A549 (cell line): ENCODE measurements at regions not wholly inside any gene's neighbourhood (a gene's known extent, or its start where the extent isn't known, plus 50 kb on each side); places are given as distances from the start of the nearest gene placed in this dataset.

Source experiments
- ATAC-seq, 2 experiments: fragments of 200-7000 bp in 1 of 2; fragments of >200 bp in 1 of 2; cut with Nextera tagmentation in 1 of 2; cut with Tn5 transposase in 1 of 2; 3 replicates each; pipeline versions ENCODE4 v1.8.0 to v1.9.1; 2018 to 2020; ENCODE audit warnings: mild to moderate bottlenecking in 1 of 2, moderate library complexity in 1 of 2
- CTCF ChIA-PET: fragments of 300-600 bp; sonication (Branson Sonifier 250); formaldehyde crosslinking; extraction: SDS; loops from one replicate; lab custom pipeline; 2021; ENCODE audit warnings: antibody characterized with exemption, inconsistent platforms; lab: Yijun Ruan, JAX
- POLR2A ChIA-PET: fragments of 350-600 bp; formaldehyde crosslinking; extraction: SDS; loops from one replicate; lab custom pipeline; 2021; ENCODE audit warnings: antibody characterized with exemption, inconsistent platforms; lab: Yijun Ruan, JAX
- DNase-seq, 2 experiments: peaks; one replicate each; pipeline versions ENCODE4 v3.0.0 to v3.0.0-alpha.2; 2011 to 2016; ENCODE audit warnings: low read depth in 1 of 2, low spot score in 1 of 2
- FAIRE-seq: peaks from 2 replicates; lab custom pipeline; 2011; peaks lifted over from hg19 to GRCh38; lab: Jason Lieb, UNC
- H3K27ac ChIP-seq, 2 experiments: fragments of >200 bp; sonication (Bioruptor Twin); formaldehyde crosslinking; 3 replicates each; pipeline ENCODE4 v1.5.1; 2016 to 2017
- H3K4me1 ChIP-seq: fragments of >200 bp; sonication (Bioruptor Twin); formaldehyde crosslinking; 3 replicates; pipeline ENCODE4 v1.6.1; 2016
- H3K4me2 ChIP-seq: fragments of >200 bp; sonication (Bioruptor Twin); formaldehyde crosslinking; 3 replicates; pipeline ENCODE4 v1.6.1; 2016
- H3K4me3 ChIP-seq: fragments of >200 bp; sonication (Bioruptor Twin); formaldehyde crosslinking; 3 replicates; pipeline ENCODE4 v1.5.1; 2016
- H3K9me3 ChIP-seq: fragments of >200 bp; sonication (Bioruptor Twin); formaldehyde crosslinking; 3 replicates; pipeline ENCODE4 v1.6.1; 2016
- ATOH8 ChIP-seq: fragments of 250-450 bp; sonication (Bioruptor Pico); IDR thresholded peaks from 2 replicates; pipeline ENCODE4 v1.5.0; 2020; ENCODE audit warnings: low read depth, mild to moderate bottlenecking, moderate library complexity
- CTCF ChIP-seq: fragments of >200 bp; sonication (Bioruptor Twin); formaldehyde crosslinking; IDR thresholded peaks from 3 replicates; pipeline ENCODE4 v1.5.1; 2016
- EHF ChIP-seq: fragments of 250-450 bp; sonication (Bioruptor Pico); IDR thresholded peaks from 2 replicates; pipeline ENCODE4 v1.5.0; 2020; ENCODE audit warnings: mild to moderate bottlenecking
- EHMT2 ChIP-seq: fragments of 200-600 bp; sonication (generic); IDR thresholded peaks from 2 replicates; pipeline ENCODE4 v1.6.1; 2016; ENCODE audit warnings: antibody characterized with exemption, low read depth, mild to moderate bottlenecking, moderate library complexity
- ELK1 ChIP-seq: fragments of 150-350 bp; IDR thresholded peaks from 2 replicates; pipeline ENCODE4 v1.6.1; 2014; ENCODE audit warnings: low read depth, mild to moderate bottlenecking, low read length
- ESRRA ChIP-seq: fragments of 150-350 bp; IDR thresholded peaks from 2 replicates; pipeline ENCODE4 v1.6.1; 2014; ENCODE audit warnings: mild to moderate bottlenecking, low read length, borderline replicate concordance
- FOSB ChIP-seq: fragments of 250-450 bp; sonication (Bioruptor Pico); IDR thresholded peaks from 2 replicates; pipeline ENCODE4 v1.5.0; 2020; ENCODE audit warnings: mild to moderate bottlenecking, moderate library complexity
- FOSL2 ChIP-seq, 2 experiments: fragments of 450-650 bp in 1 of 2; fragments of >200 bp in 1 of 2; sonication (Bioruptor Twin) in 1 of 2; formaldehyde crosslinking; IDR thresholded peaks; 2 replicates each; pipeline versions ENCODE4 v1.5.0 to v1.6.1; 2016 to 2020; ENCODE audit warnings: mild to moderate bottlenecking in 1 of 2, moderate library complexity in 1 of 2
- GATA3 ChIP-seq: IDR thresholded peaks from 2 replicates; pipeline ENCODE4 v1.6.1; 2012; ENCODE audit warnings: borderline replicate concordance
- HDAC2 ChIP-seq: fragments of 200-600 bp; sonication (generic); IDR thresholded peaks from 2 replicates; pipeline ENCODE4 v1.6.1; 2016
- HOXA7 ChIP-seq: fragments of 250-450 bp; sonication (Bioruptor Pico); IDR thresholded peaks from 2 replicates; pipeline ENCODE4 v1.5.0; 2020; ENCODE audit warnings: mild to moderate bottlenecking, moderate library complexity
- JUN ChIP-seq, 2 experiments: fragments of >200 bp; sonication (Bioruptor Twin); formaldehyde crosslinking; IDR thresholded peaks; 2 replicates in 1 of 2; 3 replicates in 1 of 2; pipeline ENCODE4 v1.6.1; 2016 to 2017
- JUNB ChIP-seq: fragments of >200 bp; sonication (Bioruptor Twin); formaldehyde crosslinking; IDR thresholded peaks from 2 replicates; pipeline ENCODE4 v1.6.1; 2016
- KDM5A ChIP-seq: fragments of 200-600 bp; sonication (generic); IDR thresholded peaks from 2 replicates; pipeline ENCODE4 v1.6.1; 2016; ENCODE audit warnings: antibody characterized with exemption, mild to moderate bottlenecking
- MAFK ChIP-seq: fragments of 450-650 bp; IDR thresholded peaks from 2 replicates; pipeline ENCODE4 v1.6.1; 2014; ENCODE audit not compliant: partially characterized antibody
- NPAS2 ChIP-seq: fragments of 250-450 bp; sonication (Bioruptor Pico); IDR thresholded peaks from 2 replicates; pipeline ENCODE4 v1.8.0; 2022; ENCODE audit warnings: mild to moderate bottlenecking, moderate library complexity, borderline replicate concordance
- PHF8 ChIP-seq: fragments of 200-600 bp; sonication (generic); IDR thresholded peaks from 2 replicates; pipeline ENCODE4 v1.6.1; 2016; ENCODE audit warnings: low read depth, mild to moderate bottlenecking, antibody characterized with exemption, moderate library complexity, borderline replicate concordance
- POLR2A ChIP-seq: IDR thresholded peaks from 2 replicates; pipeline ENCODE4 v1.6.1; 2012; ENCODE audit warnings: mild to moderate bottlenecking, low read length
- SMC3 ChIP-seq: fragments of >200 bp; sonication (Bioruptor Twin); formaldehyde crosslinking; IDR thresholded peaks from 3 replicates; pipeline ENCODE4 v1.6.1; 2018; ENCODE audit warnings: inconsistent platforms
- SREBF2 ChIP-seq: fragments of 450-650 bp; IDR thresholded peaks from 2 replicates; pipeline ENCODE4 v1.6.1; 2014; ENCODE audit warnings: mild to moderate bottlenecking, moderate library complexity
- USF2 ChIP-seq: fragments of 450-650 bp; IDR thresholded peaks from 2 replicates; pipeline ENCODE4 v1.6.1; 2014; ENCODE audit warnings: antibody characterized with exemption
- WGBS: methylation state at CpG from one replicate; pipeline ENCODE4 v1.1.6; 2017; ENCODE audit errors: missing lambda C conversion rate; 5-methylcytosine and 5-hydroxymethylcytosine counted together

- POLR2A ChIA-PET, result no interaction called here
- Histone ChIP-seq H3K9me3 (no peaks in the 10 kb centered on the region), H3K4me1 (peaks cover 21% of the 10 kb centered on the region), H3K27ac (no peak overlapping the region; a peak in 2 of 6 replicates), H3K4me3 (no peak overlapping the region), H3K4me2 (no peak overlapping the region)
- DNase-seq (no peak), ATAC-seq (no peak), FAIRE-seq (no peak)
- TF ChIP-seq POLR2A (no peak), HDAC2 (no peak), GATA3 (no peak), KDM5A (no peak), NPAS2 (CRISPR knock-in tag) (no peak), EHF (no peak), CTCF (no peak), ATOH8 (CRISPR knock-in tag) (no peak), SREBF2 (no peak), FOSB (CRISPR knock-in tag) (no peak), ESRRA (no peak), ELK1 (no peak), USF2 (no peak), SMC3 (no peak), JUN (IDR thresholded peaks at IDR 0.05) (no peak), MAFK (no peak)
- CTCF ChIA-PET, result interaction anchor here (0.9 to 1.5 kb wide), 2 partner anchors 10 to 33 kb away, joined by 3 read pairs; no protein-coding TSS in a partner anchor
- 94% methylated on average over 12 of the region's 12 CpGs for WGBS
Observed at GRCh38 chr13:99624936-99625540, 123.8 kb downstream of the TM9SF2 start.

- WGBS, result 68% methylated on average over 3 of the region's 3 CpGs
- DNase-seq (no peak), ATAC-seq (no peak), FAIRE-seq (no peak)
- Histone ChIP-seq H3K9me3 (no peaks in the 10 kb centered on the region), H3K4me1 (peaks cover 10% of the 10 kb centered on the region; the same call in 2 of the 3 replicates), H3K27ac (no peak overlapping the region), H3K4me3 (no peak overlapping the region), H3K4me2 (no peak overlapping the region)
- POLR2A ChIA-PET, result no interaction called here
- CTCF ChIA-PET, result interaction anchor here (1.9 kb wide), 1 partner anchor 37 kb away, joined by 6 read pairs; no protein-coding TSS in a partner anchor
- TF ChIP-seq PHF8, result no peak
- no peak for TF ChIP-seq JUNB
- TF ChIP-seq EHMT2, result no peak
- no peak for TF ChIP-seq MAFK
- TF ChIP-seq CTCF, result no peak
- no peak for TF ChIP-seq FOSL2 (IDR thresholded peaks at IDR 0.05)
- TF ChIP-seq FOSL2 (CRISPR knock-in tag; IDR thresholded peaks at IDR 0.05), result no peak
- TF ChIP-seq HOXA7 (CRISPR knock-in tag), result no peak
Observed at GRCh38 chr13:99620806-99621205, 119.5 kb downstream of the TM9SF2 start.
